Fibroblast of villous mesenchyme (primary cell): ENCODE measurements at regions not wholly inside any gene's neighbourhood (a gene's known extent, or its start where the extent isn't known, plus 50 kb on each side); places are given as distances from the start of the nearest gene placed in this dataset.

Experiments used
- DNase-seq: peaks from one replicate; pipeline ENCODE4 v3.0.0-alpha.2; 2010; ENCODE audit warnings: low read depth
- H3K4me3 ChIP-seq: 2 replicates; pipeline ENCODE4 v1.5.1; 2011; ENCODE audit warnings: low read depth, mild to moderate bottlenecking, low read length
- TF ChIP-seq, protein P1 (sequence below): IDR thresholded peaks from 2 replicates; pipeline ENCODE4 v1.5.1; 2012; ENCODE audit warnings: low read depth, mild to moderate bottlenecking, low read length; ENCODE audit not compliant: insufficient read depth

DNA sequence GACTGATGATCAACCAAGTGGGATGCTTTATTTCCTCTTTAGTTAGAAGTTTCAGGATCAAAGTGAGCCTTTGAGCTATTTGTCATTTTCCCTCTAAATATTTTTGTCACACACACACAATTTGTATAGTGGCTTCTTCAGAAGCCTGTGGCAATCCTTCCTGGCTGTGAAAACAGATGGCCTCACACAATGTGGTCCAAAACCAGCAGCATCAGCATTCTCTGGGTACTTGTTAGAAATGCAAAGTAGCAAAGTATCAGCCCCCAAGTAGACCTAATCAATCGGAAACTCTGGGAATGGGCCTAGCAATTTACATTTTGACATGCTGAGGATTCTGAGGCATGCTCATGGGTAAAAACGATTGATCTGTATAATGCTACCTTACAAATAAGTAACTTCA is 115.9 kb downstream of the PAX1 start:
- no peak for DNase-seq
- H3K4me3 ChIP-seq: no peak overlapping the region
- TF ChIP-seq, protein P1, sequence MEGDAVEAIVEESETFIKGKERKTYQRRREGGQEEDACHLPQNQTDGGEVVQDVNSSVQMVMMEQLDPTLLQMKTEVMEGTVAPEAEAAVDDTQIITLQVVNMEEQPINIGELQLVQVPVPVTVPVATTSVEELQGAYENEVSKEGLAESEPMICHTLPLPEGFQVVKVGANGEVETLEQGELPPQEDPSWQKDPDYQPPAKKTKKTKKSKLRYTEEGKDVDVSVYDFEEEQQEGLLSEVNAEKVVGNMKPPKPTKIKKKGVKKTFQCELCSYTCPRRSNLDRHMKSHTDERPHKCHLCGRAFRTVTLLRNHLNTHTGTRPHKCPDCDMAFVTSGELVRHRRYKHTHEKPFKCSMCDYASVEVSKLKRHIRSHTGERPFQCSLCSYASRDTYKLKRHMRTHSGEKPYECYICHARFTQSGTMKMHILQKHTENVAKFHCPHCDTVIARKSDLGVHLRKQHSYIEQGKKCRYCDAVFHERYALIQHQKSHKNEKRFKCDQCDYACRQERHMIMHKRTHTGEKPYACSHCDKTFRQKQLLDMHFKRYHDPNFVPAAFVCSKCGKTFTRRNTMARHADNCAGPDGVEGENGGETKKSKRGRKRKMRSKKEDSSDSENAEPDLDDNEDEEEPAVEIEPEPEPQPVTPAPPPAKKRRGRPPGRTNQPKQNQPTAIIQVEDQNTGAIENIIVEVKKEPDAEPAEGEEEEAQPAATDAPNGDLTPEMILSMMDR: no peak

DNA sequence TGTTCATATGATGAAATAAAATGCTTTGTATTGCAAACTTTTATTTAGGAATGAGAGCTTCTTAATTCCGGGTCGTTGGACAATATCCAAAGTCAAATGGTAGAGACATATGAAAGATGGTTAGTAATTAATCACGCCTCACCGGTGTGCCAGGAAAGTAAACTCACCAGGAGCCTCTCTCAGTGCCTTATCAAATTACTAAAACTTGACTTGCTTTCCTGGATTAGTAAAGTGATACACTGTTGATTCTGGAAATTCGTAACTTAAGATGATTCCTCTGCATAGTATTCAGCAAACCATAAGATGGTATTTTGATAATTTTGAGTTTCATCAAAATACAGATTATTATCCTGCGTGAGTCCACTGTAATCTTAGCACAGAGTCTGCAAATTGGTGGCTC is 115.2 kb downstream of the PAX1 start:
- TF ChIP-seq, protein P1: no peak
- H3K4me3 ChIP-seq: no peak overlapping the region

GRCh38 chr20:21820045-21820444 is 114.6 kb downstream of the PAX1 start:
- DNase-seq: no peak
- TF ChIP-seq, protein P1: no peak
- no peak overlapping the region for H3K4me3 ChIP-seq

More for the DNA sequence above, 115.2 kb downstream of the PAX1 start:
- DNase-seq: no peak

DNA sequence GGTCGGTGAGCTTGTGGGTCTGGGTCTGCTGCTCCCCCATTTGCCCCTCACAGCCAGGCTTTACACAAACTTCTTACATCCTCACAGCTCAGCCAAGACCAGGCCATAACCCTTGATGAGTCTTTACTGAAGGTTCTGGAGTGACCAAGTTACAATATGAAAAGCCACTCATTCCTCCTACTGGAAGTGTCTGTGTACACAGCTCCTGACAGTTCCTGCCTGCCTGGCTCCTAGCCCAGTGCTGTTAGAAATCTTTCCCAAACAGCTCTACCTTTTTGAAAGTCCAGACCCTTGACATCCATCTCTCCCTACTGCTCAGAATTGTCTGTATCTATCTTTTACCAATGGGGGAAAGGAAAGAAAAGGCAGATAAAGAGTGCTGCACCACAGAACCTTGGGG is 106.9 kb downstream of the PAX1 start:
- TF ChIP-seq, protein P1: no peak
- DNase-seq: no peak
- H3K4me3 ChIP-seq: no peak overlapping the region

DNA sequence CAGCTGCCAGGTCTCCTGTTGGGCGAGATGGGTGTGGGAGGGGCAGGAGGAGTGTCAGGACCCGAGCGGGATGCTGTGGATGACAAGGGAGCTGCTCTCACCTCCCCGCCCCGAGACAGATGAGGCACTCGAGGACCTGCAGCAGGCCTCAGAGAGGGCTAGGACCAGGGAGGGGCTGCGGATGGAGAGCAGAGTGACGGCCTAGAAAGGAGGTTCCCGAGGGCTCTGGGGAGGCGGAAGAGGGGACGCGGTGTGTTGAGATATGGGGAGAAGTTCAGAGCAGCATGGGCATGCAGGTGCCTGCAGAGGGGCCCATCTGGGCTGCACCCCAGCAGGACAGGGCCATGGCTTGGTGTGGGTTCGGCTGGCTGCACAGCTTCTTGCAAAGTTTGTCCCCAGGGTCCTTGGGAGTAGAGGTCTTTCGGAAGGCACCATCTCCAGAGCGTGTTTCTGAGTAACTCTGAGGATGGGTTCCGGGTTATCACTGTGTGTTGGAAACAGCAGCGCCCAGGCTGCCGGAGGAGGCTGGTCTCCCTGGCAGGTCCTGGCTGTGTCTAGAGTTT is 104.6 kb downstream of the PAX1 start:
- no peak for DNase-seq
- TF ChIP-seq, protein P1: no peak
- no peak overlapping the region for H3K4me3 ChIP-seq

- DNase-seq: no peak
- TF ChIP-seq, protein P1: peak; percentile 18
- H3K4me3 ChIP-seq: no peak overlapping the region
Observed at GRCh38 chr20:21808863-21809664, 103.6 kb downstream of the PAX1 start.
